Dendritic cell treated with granulocyte-macrophage colony-stimulating factor and Interleukin-4, amounts not matched to agents 40 ng/mL and 50 ng/mL, for 4 days (primary cell): ENCODE measurements at regions not wholly inside any gene's neighbourhood (a gene's known extent, or its start where the extent isn't known, plus 50 kb on each side); places are given as distances from the start of the nearest gene placed in this dataset.

Source experiments
- H3K27ac Mint-ChIP-seq: one replicate; pipeline ENCODE4 v1.8.0; 2022; ENCODE audit warnings: mild to moderate bottlenecking, mixed read lengths
- H3K27me3 Mint-ChIP-seq: one replicate; pipeline ENCODE4 v1.8.0; 2022; ENCODE audit warnings: mild to moderate bottlenecking, mixed read lengths
- H3K36me3 Mint-ChIP-seq: one replicate; pipeline ENCODE4 v1.8.0; 2022; ENCODE audit warnings: low read depth, mixed read lengths
- H3K4me1 Mint-ChIP-seq: one replicate; pipeline ENCODE4 v1.8.0; 2022; ENCODE audit warnings: low read depth, mixed read lengths
- H3K4me3 Mint-ChIP-seq: one replicate; pipeline ENCODE4 v1.8.0; 2022; ENCODE audit warnings: mild to moderate bottlenecking, moderate library complexity, mixed read lengths
- H3K9me3 Mint-ChIP-seq: one replicate; pipeline ENCODE4 v1.8.0; 2022; ENCODE audit warnings: mixed read lengths
- intact Hi-C: fragments of 100-400 bp; cut with micrococcal nuclease; formaldehyde crosslinking; loops from one replicate; pipeline ENCODE4 v1.15.0; 2022

- intact Hi-C loops = no loop called here
- Mint-ChIP-seq H3K27me3 (peaks cover 17% of the 10 kb centered on the region), H3K9me3 (no peaks in the 10 kb centered on the region), H3K27ac (no peak overlapping the region), H3K4me1 (no peaks in the 10 kb centered on the region), H3K4me3 (no peak overlapping the region), H3K36me3 (no peaks in the 10 kb centered on the region)
These were observed 1247.1 kb downstream of the BRD1 start for GRCh38 chr22:48580481-48580970.

GRCh38 chr22:48579928-48580309 is 1247.8 kb downstream of the BRD1 start:
- intact Hi-C loops = no loop called here
- H3K36me3 Mint-ChIP-seq = no peaks in the 10 kb centered on the region
- H3K27me3 Mint-ChIP-seq = peaks cover 18% of the 10 kb centered on the region
- H3K4me1 Mint-ChIP-seq = no peaks in the 10 kb centered on the region
- H3K4me3 Mint-ChIP-seq = no peak overlapping the region
- no peak overlapping the region for H3K27ac Mint-ChIP-seq
- no peaks in the 10 kb centered on the region for H3K9me3 Mint-ChIP-seq

- H3K4me3 Mint-ChIP-seq = no peak overlapping the region
- no peak overlapping the region for H3K27ac Mint-ChIP-seq
- no peaks in the 10 kb centered on the region for H3K36me3 Mint-ChIP-seq
- H3K27me3 Mint-ChIP-seq = peaks cover 24% of the 10 kb centered on the region
- no peaks in the 10 kb centered on the region for H3K9me3 Mint-ChIP-seq
- intact Hi-C loops = no loop called here
- no peaks in the 10 kb centered on the region for H3K4me1 Mint-ChIP-seq
These were observed 1248.4 kb downstream of the BRD1 start for GRCh38 chr22:48579043-48579927.

GRCh38 chr22:48578138-48579042 is 1249.3 kb downstream of the BRD1 start:
- H3K4me1 Mint-ChIP-seq = no peaks in the 10 kb centered on the region
- intact Hi-C loops = no loop called here
- no peaks in the 10 kb centered on the region for H3K9me3 Mint-ChIP-seq
- peaks cover 33% of the 10 kb centered on the region for H3K27me3 Mint-ChIP-seq
- H3K27ac Mint-ChIP-seq = no peak overlapping the region
- H3K36me3 Mint-ChIP-seq = no peaks in the 10 kb centered on the region
- no peak overlapping the region for H3K4me3 Mint-ChIP-seq

GRCh38 chr22:48577691-48578090 is 1250.0 kb downstream of the BRD1 start:
- no peak overlapping the region for H3K4me3 Mint-ChIP-seq
- H3K4me1 Mint-ChIP-seq = no peaks in the 10 kb centered on the region
- peaks cover 40% of the 10 kb centered on the region for H3K27me3 Mint-ChIP-seq
- H3K36me3 Mint-ChIP-seq = no peaks in the 10 kb centered on the region
- no peak overlapping the region for H3K27ac Mint-ChIP-seq
- intact Hi-C loops = no loop called here
- no peaks in the 10 kb centered on the region for H3K9me3 Mint-ChIP-seq

GRCh38 chr22:48577014-48577690 is 1250.5 kb downstream of the BRD1 start:
- Mint-ChIP-seq H3K4me3 (no peak overlapping the region), H3K27ac (no peak overlapping the region), H3K27me3 (peaks cover 43% of the 10 kb centered on the region), H3K4me1 (no peaks in the 10 kb centered on the region), H3K9me3 (no peaks in the 10 kb centered on the region), H3K36me3 (no peaks in the 10 kb centered on the region)
- intact Hi-C loops = no loop called here

GRCh38 chr22:48576333-48577013 is 1251.2 kb downstream of the BRD1 start:
- Mint-ChIP-seq H3K9me3 (peaks cover 4% of the 10 kb centered on the region), H3K4me3 (no peak overlapping the region), H3K36me3 (no peaks in the 10 kb centered on the region), H3K27me3 (peaks cover 46% of the 10 kb centered on the region), H3K27ac (no peak overlapping the region), H3K4me1 (no peaks in the 10 kb centered on the region)
- intact Hi-C loops = no loop called here

- H3K36me3 Mint-ChIP-seq = no peaks in the 10 kb centered on the region
- H3K27me3 Mint-ChIP-seq = peaks cover 46% of the 10 kb centered on the region
- H3K27ac Mint-ChIP-seq = no peak overlapping the region
- H3K9me3 Mint-ChIP-seq = peaks cover 11% of the 10 kb centered on the region
- no peak overlapping the region for H3K4me3 Mint-ChIP-seq
- intact Hi-C loops = no loop called here
- H3K4me1 Mint-ChIP-seq = no peaks in the 10 kb centered on the region
These were observed 1251.9 kb downstream of the BRD1 start for GRCh38 chr22:48575618-48576332.

GRCh38 chr22:48574776-48575617 is 1252.7 kb downstream of the BRD1 start:
- Mint-ChIP-seq H3K36me3 (no peaks in the 10 kb centered on the region), H3K27ac (no peak overlapping the region), H3K4me1 (no peaks in the 10 kb centered on the region), H3K9me3 (peaks cover 11% of the 10 kb centered on the region), H3K4me3 (peak overlapping the region; percentile 2), H3K27me3 (peaks cover 46% of the 10 kb centered on the region)
- intact Hi-C loops = no loop called here

GRCh38 chr22:48573766-48574165 is 1253.9 kb downstream of the BRD1 start:
- peaks cover 47% of the 10 kb centered on the region for H3K27me3 Mint-ChIP-seq
- H3K36me3 Mint-ChIP-seq = no peaks in the 10 kb centered on the region
- H3K4me1 Mint-ChIP-seq = no peaks in the 10 kb centered on the region
- peaks cover 11% of the 10 kb centered on the region for H3K9me3 Mint-ChIP-seq
- H3K27ac Mint-ChIP-seq = no peak overlapping the region
- intact Hi-C loops = no loop called here
- no peak overlapping the region for H3K4me3 Mint-ChIP-seq

GRCh38 chr22:48572951-48573350 is 1254.7 kb downstream of the BRD1 start:
- Mint-ChIP-seq H3K27me3 (peaks cover 48% of the 10 kb centered on the region), H3K9me3 (peaks cover 11% of the 10 kb centered on the region), H3K36me3 (no peaks in the 10 kb centered on the region), H3K4me1 (no peaks in the 10 kb centered on the region), H3K27ac (no peak overlapping the region), H3K4me3 (no peak overlapping the region)
- intact Hi-C loops = no loop called here

GRCh38 chr22:48570912-48571311 is 1256.8 kb downstream of the BRD1 start:
- Mint-ChIP-seq H3K4me3 (no peak overlapping the region), H3K9me3 (peaks cover 11% of the 10 kb centered on the region), H3K27ac (no peak overlapping the region), H3K4me1 (no peaks in the 10 kb centered on the region), H3K27me3 (peaks cover 37% of the 10 kb centered on the region), H3K36me3 (no peaks in the 10 kb centered on the region)
- intact Hi-C loops = no loop called here
